ENCODE measurements at regions not wholly inside any gene's neighbourhood (a gene's known extent, or its start where the extent isn't known, plus 50 kb on each side); places are given as distances from the start of the nearest gene placed in this dataset.

GRCh38 chr15:88752951-88753350 lies 50.3 kb upstream of the ACAN start:
- DNase-seq (ENCODE audit: low spot score in 2 of 2): no peak
- Histone ChIP-seq H3K4me3 (no peak overlapping the region), H3K4me1 (peaks cover 0 to 12% of the 10 kb centered on the region in 2 donors), H3K9me3 (no peaks in the 10 kb centered on the region), H3K27ac (no peak overlapping the region), H3K27me3 (no peaks in the 10 kb centered on the region), H3K36me3 (no peaks in the 10 kb centered on the region)
- intact Hi-C loops (cut with DNase I): no loop called here
- no peak for TF ChIP-seq CTCF (IDR thresholded peaks at IDR 0.05)
